ENCODE measurements at regions not wholly inside any gene's neighbourhood (a gene's known extent, or its start where the extent isn't known, plus 50 kb on each side); places are given as distances from the start of the nearest gene placed in this dataset.

DNA sequence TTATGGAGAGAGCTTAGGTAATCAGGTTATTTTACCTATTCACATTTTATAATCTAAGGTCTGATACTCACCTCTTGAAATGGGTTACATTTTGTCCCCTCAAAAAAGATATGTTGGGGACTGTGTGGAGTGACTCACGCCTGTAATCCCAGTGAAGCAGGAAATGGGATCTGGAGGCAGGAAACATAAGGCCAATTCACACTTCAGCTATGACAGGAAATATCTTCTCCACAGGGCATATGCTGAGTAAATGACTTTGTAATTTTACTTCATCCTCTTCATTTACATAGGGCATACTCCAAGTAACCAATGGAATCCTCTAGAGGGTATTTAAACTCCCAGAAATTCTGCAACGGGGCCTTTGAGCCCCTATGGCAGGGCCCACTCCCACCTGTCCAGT lies 54.8 kb upstream of the ZMAT1 start:
- H3K4me1 ChIP-seq (ENCODE audit: low read depth), result no peaks in the 10 kb centered on the region
- H3K36me3 ChIP-seq, result no peaks in the 10 kb centered on the region
- DNase-seq (ENCODE audit: low read depth in 1 of 2, low spot score in 1 of 2), result no peak

More for the DNA sequence above, 54.8 kb upstream of the ZMAT1 start:
- TF ChIP-seq, protein P1, sequence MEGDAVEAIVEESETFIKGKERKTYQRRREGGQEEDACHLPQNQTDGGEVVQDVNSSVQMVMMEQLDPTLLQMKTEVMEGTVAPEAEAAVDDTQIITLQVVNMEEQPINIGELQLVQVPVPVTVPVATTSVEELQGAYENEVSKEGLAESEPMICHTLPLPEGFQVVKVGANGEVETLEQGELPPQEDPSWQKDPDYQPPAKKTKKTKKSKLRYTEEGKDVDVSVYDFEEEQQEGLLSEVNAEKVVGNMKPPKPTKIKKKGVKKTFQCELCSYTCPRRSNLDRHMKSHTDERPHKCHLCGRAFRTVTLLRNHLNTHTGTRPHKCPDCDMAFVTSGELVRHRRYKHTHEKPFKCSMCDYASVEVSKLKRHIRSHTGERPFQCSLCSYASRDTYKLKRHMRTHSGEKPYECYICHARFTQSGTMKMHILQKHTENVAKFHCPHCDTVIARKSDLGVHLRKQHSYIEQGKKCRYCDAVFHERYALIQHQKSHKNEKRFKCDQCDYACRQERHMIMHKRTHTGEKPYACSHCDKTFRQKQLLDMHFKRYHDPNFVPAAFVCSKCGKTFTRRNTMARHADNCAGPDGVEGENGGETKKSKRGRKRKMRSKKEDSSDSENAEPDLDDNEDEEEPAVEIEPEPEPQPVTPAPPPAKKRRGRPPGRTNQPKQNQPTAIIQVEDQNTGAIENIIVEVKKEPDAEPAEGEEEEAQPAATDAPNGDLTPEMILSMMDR (IDR thresholded peaks at IDR 0.05; ENCODE audit: low read depth, low read length), result no peak
- Histone ChIP-seq H3K9me3 (ENCODE audit: low read depth) (no peaks in the 10 kb centered on the region), H3K27ac (no peak overlapping the region), H3K27me3 (no peaks in the 10 kb centered on the region), H3K4me3 (no peak overlapping the region)
